Hypothalamus (tissue), 51 donors: ENCODE measurements at regions not wholly inside any gene's neighbourhood (a gene's known extent, or its start where the extent isn't known, plus 50 kb on each side); places are given as distances from the start of the nearest gene placed in this dataset.
A peak's percentile ranks its signal among the peaks of the same experiment; 100 is the strongest.
"Not testable (repeated sequence)": the region's sequence is repeated elsewhere in the genome, so short reads cannot be mapped to it uniquely, and the experiment has no call there.

Experiments
- DNase-seq, 51 donors: peaks; one replicate each; lab custom pipeline; 2025; lab: John Stamatoyannopoulos, UW

DNA sequence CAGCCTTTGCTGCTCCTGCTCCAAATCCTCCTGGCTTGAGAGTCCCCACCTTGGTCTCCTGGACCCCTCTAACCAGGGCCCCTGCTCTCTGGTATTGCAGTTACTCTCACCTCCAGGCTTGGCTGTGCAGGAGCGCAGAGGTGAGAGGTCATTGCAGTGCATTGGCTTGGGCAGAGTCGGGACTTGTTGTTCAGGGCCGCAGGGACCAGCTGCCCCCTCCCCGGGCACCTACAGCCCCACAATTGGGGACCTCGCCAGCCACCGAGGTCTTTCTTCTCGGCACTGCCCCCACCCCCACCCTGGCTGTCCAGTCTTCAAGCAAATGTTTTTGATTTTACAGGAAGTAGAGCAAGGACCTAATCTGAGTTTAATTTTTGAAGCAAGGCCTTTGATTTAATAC lies 65.5 kb upstream of the FGF3 start:
- no peak for DNase-seq

DNA sequence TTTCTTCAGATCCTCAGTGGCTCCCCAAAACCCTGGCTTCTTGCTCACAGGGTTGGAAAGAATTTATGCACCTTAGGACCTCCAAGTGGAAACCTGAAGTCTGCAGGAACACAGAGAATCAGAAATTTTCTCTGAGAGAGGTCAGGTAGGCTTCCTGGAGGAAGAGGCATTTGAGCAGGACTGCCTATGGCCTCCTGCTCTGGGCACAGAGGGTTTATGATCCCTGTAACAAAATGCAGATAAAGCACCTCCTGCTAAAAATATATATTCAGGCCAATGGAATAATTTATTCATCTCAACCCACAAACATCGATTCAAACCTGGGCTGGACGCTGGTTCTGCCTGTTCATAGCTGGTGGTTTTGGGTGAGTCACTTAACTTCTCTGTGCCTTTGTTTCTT lies 68.1 kb upstream of the FGF3 start:
- no peak for DNase-seq

- DNase-seq: no peak
Observed at GRCh38 chr11:69887841-69888427, 68.7 kb upstream of the FGF3 start.

GRCh38 chr11:69888483-69889181 lies 69.4 kb upstream of the FGF3 start:
- peak in 31 of 51 donors; percentile 2 to 69 (median 31) for DNase-seq

DNA sequence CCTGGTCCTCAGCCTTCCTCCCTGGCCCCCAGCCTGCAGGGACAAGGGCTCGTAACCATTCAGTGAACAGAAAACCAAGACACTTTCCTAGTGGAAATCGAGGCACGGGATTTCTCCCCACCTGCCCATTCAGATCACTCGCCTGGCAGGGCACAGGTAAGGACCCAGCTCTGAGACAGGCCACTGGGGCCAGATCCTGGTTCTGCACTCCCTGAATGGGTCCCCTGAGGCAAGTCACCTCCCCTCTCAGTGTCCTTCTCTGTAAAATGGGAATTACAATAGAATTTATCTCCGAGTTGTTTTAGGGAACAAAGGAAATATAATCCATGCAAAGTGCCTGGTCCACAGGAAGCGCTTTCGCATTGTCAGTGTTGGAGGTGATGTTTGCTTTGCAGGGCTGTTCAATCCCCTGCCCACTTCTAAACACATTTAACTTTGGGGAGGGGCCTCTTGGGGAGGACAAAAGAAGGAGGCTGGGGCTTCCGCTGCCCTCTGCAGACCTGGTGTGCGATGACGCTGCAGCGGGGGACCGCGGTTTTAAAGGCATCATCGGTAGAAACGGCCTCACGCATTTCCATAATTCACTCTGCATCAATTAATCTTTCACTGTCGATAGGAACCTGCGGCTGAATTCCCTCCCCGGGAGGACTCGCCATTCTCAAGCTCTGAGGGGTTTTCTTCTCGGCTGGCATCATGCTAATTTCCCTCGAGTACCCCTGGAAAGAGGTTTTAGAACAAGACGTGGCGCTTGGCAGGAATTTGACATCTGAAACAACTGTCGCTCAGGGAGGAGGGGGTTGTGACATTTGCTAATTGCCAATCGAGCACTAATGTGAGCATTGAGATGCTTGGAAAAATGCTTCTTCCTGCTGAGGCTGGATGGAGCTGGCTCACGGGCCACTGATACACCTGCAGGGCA lies 70.4 kb upstream of the FGF3 start:
- no peak for DNase-seq

DNA sequence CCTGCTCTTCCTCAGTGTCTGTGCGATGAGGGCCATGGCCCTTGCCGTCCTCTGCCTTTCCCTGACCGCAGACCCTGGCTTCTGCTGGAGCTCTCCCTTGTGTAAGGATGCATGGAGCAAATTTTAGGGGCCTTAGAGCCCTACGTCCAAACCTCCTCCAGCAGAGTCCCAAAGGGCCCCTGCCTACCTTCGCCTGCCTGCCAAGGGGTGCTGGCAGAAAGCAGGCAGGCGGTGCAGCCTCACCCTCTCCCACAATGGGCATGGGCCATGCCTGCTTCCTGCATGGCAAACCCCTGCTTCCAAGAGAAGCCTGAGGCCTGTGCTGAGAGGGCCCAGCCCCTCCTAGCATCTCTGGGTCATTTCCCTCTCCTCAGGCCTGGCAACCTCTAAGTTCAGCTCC lies 71.3 kb upstream of the FGF3 start:
- DNase-seq: no peak

GRCh38 chr11:69891421-69892236 lies 72.4 kb upstream of the FGF3 start:
- no peak for DNase-seq

DNA sequence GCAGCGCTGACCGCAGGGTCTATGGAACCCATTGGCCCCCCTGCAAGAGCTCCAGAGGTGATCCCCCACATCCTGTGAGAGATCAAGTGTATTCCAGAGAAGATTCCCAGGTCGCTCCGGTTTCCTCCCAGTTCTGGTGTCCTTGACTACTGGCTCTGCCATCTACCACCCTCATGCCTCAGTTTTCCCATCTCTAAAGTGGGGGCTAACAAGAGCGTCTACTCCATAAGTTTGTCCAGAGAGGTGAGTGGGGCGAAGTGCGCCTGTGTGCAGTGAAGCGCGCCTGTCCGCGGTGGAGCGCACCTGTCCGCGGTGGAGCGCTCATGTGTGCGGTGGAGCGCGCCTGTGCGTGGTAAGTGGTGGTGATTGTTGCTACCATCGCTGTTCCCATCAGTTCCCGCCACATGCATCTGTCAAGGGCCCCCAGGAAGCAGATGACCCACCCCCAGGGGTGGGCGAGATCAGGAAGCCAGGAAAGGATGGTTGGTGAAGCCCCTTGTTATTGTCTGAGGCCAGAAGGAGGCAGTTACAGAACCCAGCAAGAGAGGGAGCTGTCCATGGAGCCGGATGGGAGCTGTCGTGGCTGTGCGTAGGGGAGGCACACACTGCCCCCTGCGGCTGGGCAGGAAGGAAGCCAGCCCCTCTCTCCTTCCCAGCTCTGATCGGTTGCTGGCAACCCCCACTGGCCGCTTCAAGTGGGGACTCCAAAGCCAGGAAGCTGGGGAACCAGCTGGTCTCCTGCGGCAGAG lies 73.2 kb upstream of the FGF3 start:
- DNase-seq: no peak

GRCh38 chr11:69892986-69893555 lies 73.9 kb upstream of the FGF3 start:
- no peak for DNase-seq

DNA sequence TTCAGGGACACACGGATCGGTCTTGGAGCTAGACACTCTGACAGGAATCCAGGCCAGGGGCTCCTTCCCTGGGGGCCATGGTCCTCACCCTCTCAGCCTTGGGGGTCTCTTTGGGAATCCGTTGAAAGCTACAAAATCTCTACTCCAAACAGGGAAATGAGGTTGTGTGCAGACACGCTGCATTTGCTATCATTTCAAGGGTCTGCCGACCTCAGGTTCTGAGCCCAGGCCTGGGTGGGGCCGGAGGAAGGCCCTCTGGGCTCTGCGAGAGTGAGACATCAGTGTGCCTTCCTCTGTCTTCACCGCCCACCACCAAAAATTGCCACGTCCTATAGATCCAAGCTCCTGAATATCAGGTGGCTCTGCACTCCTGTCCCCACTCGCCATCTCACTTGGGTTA lies 74.4 kb upstream of the FGF3 start:
- no peak for DNase-seq

GRCh38 chr11:69894181-69894611 lies 75.0 kb upstream of the FGF3 start:
- no peak for DNase-seq

- no peak for DNase-seq
Observed at GRCh38 chr11:69894648-69895047, 75.4 kb upstream of the FGF3 start.

GRCh38 chr11:69896250-69896649 lies 77.0 kb upstream of the FGF3 start:
- no peak for DNase-seq

DNA sequence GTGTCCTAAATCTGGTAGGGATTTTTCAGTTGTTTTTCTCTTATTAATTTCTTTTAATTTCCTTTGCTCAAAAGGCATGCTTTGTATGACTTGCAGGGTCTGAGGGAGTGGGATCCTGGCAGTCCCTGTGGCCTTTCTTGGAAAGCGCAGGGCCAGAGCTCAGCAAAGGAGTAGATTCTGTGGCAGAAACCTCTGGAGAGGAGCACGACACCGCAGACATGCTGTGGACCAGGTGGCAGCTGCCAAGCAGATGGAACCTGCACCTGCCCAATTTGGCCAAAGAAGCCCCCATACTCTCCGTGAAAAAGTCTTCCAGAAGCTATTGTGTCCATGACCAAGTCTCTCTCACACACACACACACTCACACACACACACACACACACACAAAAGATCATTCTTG lies 78.9 kb upstream of the FGF3 start:
- DNase-seq: no peak

DNA sequence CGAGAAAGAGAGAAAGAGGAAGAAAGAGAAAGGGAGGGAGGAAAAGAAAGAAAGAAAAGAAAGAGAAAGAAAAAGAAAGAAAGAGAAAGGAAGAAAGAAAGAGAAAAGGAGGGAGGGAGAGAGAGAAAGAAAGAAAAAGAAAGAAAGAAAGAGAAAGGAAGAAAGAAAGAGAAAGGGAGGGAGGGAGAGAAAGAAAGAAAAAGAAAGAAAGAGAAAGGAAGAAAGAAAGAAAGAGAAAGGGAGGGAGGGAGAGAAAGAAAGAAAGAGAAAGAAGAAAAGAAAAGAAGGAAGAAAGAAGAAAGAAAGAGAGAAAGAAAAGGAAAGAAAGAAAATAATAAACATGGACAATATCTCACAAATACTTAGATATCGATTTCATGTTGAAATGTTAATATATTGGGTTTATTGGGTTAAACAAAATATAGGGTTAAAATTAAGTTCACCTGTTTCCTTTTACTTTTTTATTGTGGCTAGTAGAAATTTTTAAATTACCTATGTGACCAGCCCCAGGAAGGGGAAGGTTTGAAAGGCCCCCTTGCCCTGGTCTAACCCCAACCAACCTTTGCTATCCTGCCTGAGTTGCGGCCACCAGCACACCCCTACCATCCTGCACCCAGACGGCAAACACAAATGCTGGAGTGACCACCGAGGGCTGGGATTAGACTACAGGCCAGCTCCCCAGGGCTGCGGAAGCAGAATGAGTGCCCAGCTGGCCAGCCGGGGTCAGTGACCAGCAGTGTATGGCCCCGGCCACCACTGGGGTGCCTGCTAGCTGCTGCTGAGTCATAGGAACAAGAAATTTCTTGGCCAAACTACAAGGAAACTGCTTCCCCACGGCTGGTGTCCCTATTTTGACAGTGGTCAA lies 81.0 kb upstream of the FGF3 start:
- no peak for DNase-seq

DNA sequence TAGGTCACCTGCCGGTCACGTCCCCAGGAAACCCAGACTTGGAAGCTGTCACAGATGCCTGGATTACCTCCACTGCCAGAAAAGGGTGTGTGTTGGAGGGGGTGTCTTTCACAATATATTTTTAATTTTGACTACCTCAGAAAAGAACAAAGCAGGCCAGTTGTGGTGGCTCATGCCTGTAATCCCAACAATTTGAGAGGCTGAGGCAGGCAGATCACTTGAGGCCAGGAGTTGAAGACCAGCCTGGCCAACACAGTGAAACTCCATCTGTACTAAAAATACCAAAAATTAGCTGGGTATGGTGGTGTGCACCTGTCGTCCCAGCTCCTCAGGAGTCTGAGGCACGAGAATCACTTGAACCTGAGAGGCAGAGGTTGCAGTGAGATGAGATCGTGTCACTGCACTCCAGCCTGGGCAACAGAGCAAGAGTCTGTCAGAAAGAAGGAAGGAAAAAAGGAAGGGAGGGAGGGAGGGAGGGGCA lies 81.6 kb upstream of the FGF3 start:
- DNase-seq: not testable (repeated sequence)

- DNase-seq: no peak
Observed at GRCh38 chr11:69902337-69902736, 83.1 kb upstream of the FGF3 start.

- no peak for DNase-seq
Observed at GRCh38 chr11:69903211-69903610, 84.0 kb upstream of the FGF3 start.
